ENCODE measurements at regions not wholly inside any gene's neighbourhood (a gene's known extent, or its start where the extent isn't known, plus 50 kb on each side); places are given as distances from the start of the nearest gene placed in this dataset.

GRCh38 chr5:68540798-68541590 is 325.4 kb downstream of the PIK3R1 start:
- TF ChIP-seq RAD21 (IDR thresholded peaks at IDR 0.05; ENCODE audit: low read depth) = no peak
- no peak for TF ChIP-seq SIN3A (IDR thresholded peaks at IDR 0.05; ENCODE audit: low read depth)

Data from HCT116 (cell line).